Prostate gland (tissue), 2 donors: ENCODE measurements at regions not wholly inside any gene's neighbourhood (a gene's known extent, or its start where the extent isn't known, plus 50 kb on each side); places are given as distances from the start of the nearest gene placed in this dataset.

ENCODE experiments used
- DNase-seq: peaks from one replicate; pipeline ENCODE4 v3.0.0-alpha.2; 2019; ENCODE audit warnings: low spot score
- H3K27ac ChIP-seq, 2 donors: fragments of 200-600 bp; sonication (generic); 2 replicates each; pipeline ENCODE4 v1.5.1; 2017 to 2019
- H3K27me3 ChIP-seq: fragments of 200-600 bp; sonication (generic); replicated peaks from 2 replicates; pipeline ENCODE4 v1.5.1; 2019; ENCODE audit not compliant: insufficient read depth
- H3K36me3 ChIP-seq, 2 donors: fragments of 200-600 bp; sonication (generic); 1 replicate in 1 of 2; 2 replicates in 1 of 2; pipeline versions ENCODE4 v1.5.1 to v1.8.1; 2017 to 2019
- H3K4me1 ChIP-seq: fragments of 200-600 bp; sonication (generic); replicated peaks from 2 replicates; pipeline ENCODE4 v1.5.1; 2019
- H3K4me3 ChIP-seq, 2 donors: fragments of 200-600 bp; sonication (generic); 2 replicates each; pipeline ENCODE4 v1.5.1; 2017 to 2019
- H3K9me3 ChIP-seq: fragments of 200-600 bp; sonication (generic); 2 replicates; pipeline ENCODE4 v1.5.1; 2017
- CTCF ChIP-seq, 4 experiments: fragments of 200-600 bp in 2 of 4; fragments of 450-650 bp in 2 of 4; sonication (generic) in 2 of 4; IDR thresholded peaks; 1 replicate in 3 of 4; 2 replicates in 1 of 4; pipeline ENCODE4 v1.5.1; 2016 to 2019; ENCODE audit warnings: antibody characterized with exemption in 4 of 4, mild to moderate bottlenecking in 2 of 4, moderate library complexity in 2 of 4
- POLR2A ChIP-seq: fragments of 450-650 bp; IDR thresholded peaks from one replicate; pipeline ENCODE4 v1.6.1; 2016; ENCODE audit warnings: antibody characterized with exemption, mild to moderate bottlenecking
- POLR2AphosphoS5 ChIP-seq: sonication (generic); formaldehyde crosslinking; IDR thresholded peaks from one replicate; pipeline ENCODE4 v1.6.1; 2017; ENCODE audit warnings: antibody characterized with exemption
- WGBS: methylation state at CpG from one replicate; pipeline ENCODE4 v1.1.5; 2018; 5-methylcytosine and 5-hydroxymethylcytosine counted together
- intact Hi-C: fragments of 100-400 bp; cut with DNase I; formaldehyde crosslinking; loops from one replicate; pipeline ENCODE4 v1.14.2; 2022

- WGBS, result 59% methylated on average over 8 of the region's 8 CpGs
- peak; percentile 53 for DNase-seq
- H3K4me3 ChIP-seq, result no peak overlapping the region
- no peaks in the 10 kb centered on the region for H3K4me1 ChIP-seq
- no peaks in the 10 kb centered on the region for H3K27me3 ChIP-seq
- intact Hi-C loops, result no loop called here
- H3K36me3 ChIP-seq, result no peaks in the 10 kb centered on the region
- TF ChIP-seq CTCF (IDR thresholded peaks at IDR 0.05) (peak in 1 of 4 experiments; percentile 13), POLR2AphosphoS5 (peak; percentile 88), POLR2A (no peak)
- peak overlapping the region; percentile 53 to 76 for H3K27ac ChIP-seq
- no peaks in the 10 kb centered on the region for H3K9me3 ChIP-seq
Observed at GRCh38 chr9:2291980-2292704, 277.0 kb downstream of the SMARCA2 start.

GRCh38 chr9:2292733-2293132, 277.6 kb downstream of the SMARCA2 start:
- Histone ChIP-seq H3K4me3 (no peak overlapping the region), H3K27me3 (no peaks in the 10 kb centered on the region), H3K9me3 (no peaks in the 10 kb centered on the region), H3K4me1 (no peaks in the 10 kb centered on the region), H3K36me3 (no peaks in the 10 kb centered on the region), H3K27ac (peak overlapping the region; percentile 53 to 76)
- intact Hi-C loops, result no loop called here
- TF ChIP-seq CTCF (IDR thresholded peaks at IDR 0.05), result no peak
- TF ChIP-seq POLR2A, result no peak
- TF ChIP-seq POLR2AphosphoS5, result no peak
- WGBS, result 71% methylated on average over 2 of the region's 2 CpGs
- no peak for DNase-seq

- peak overlapping the region; percentile 70 to 73 for H3K27ac ChIP-seq
Observed at GRCh38 chr9:2297771-2298170, 282.6 kb downstream of the SMARCA2 start.

GRCh38 chr9:2298217-2298616, 283.1 kb downstream of the SMARCA2 start:
- WGBS, result 87% methylated on average over 1 of the region's 1 CpG

More at GRCh38 chr9:2297771-2298170, 282.6 kb downstream of the SMARCA2 start:
- H3K4me3 ChIP-seq, result no peak overlapping the region
- WGBS, result 75% methylated on average over 1 of the region's 1 CpG
- DNase-seq, result no peak
- H3K36me3 ChIP-seq, result no peaks in the 10 kb centered on the region
- intact Hi-C loops, result no loop called here
- H3K9me3 ChIP-seq, result no peaks in the 10 kb centered on the region
- TF ChIP-seq POLR2AphosphoS5 (no peak), CTCF (IDR thresholded peaks at IDR 0.05) (no peak), POLR2A (no peak)
- no peaks in the 10 kb centered on the region for H3K27me3 ChIP-seq
- H3K4me1 ChIP-seq, result no peaks in the 10 kb centered on the region

More at GRCh38 chr9:2298217-2298616, 283.1 kb downstream of the SMARCA2 start:
- intact Hi-C loops, result no loop called here
- no peaks in the 10 kb centered on the region for H3K27me3 ChIP-seq
- no peaks in the 10 kb centered on the region for H3K9me3 ChIP-seq
- DNase-seq, result no peak
- TF ChIP-seq CTCF (IDR thresholded peaks at IDR 0.05) (no peak), POLR2AphosphoS5 (peak; percentile 3), POLR2A (no peak)
- H3K36me3 ChIP-seq, result no peaks in the 10 kb centered on the region
- peak overlapping the region; percentile 70 to 73 for H3K27ac ChIP-seq
- H3K4me3 ChIP-seq, result no peak overlapping the region
- H3K4me1 ChIP-seq, result no peaks in the 10 kb centered on the region
